Natural killer cell (primary cell): ENCODE measurements at regions not wholly inside any gene's neighbourhood (a gene's known extent, or its start where the extent isn't known, plus 50 kb on each side); places are given as distances from the start of the nearest gene placed in this dataset.

Experiments used
- ATAC-seq, 3 donors: fragments of 150-1000 bp in 2 of 3; fragments of 200-7000 bp in 1 of 3; cut with Tn5 transposase; 1 replicate in 1 of 3; 2 replicates in 2 of 3; pipeline ENCODE4 v1.10.0; 2021; ENCODE audit warnings: mild to moderate bottlenecking in 2 of 3, moderate library complexity in 2 of 3
- DNase-seq, 2 donors: peaks; one replicate each; pipeline versions ENCODE4 v3.0.0 to v3.0.0-alpha.2; 2013 to 2021; ENCODE audit warnings: mixed read lengths in 1 of 2
- H3K27ac ChIP-seq: one replicate; pipeline ENCODE4 v1.5.1; 2013; ENCODE audit warnings: mild to moderate bottlenecking, low read length
- H3K27me3 ChIP-seq: one replicate; pipeline ENCODE4 v1.6.1; 2013; ENCODE audit warnings: low read length; ENCODE audit not compliant: control insufficient read depth, insufficient read depth
- H3K36me3 ChIP-seq: one replicate; pipeline ENCODE4 v1.6.1; 2013; ENCODE audit warnings: low read length; ENCODE audit not compliant: control insufficient read depth, insufficient read depth
- H3K4me1 ChIP-seq: one replicate; pipeline ENCODE4 v1.6.1; 2013; ENCODE audit warnings: low read length; ENCODE audit not compliant: control insufficient read depth, insufficient read depth
- H3K4me3 ChIP-seq: one replicate; pipeline ENCODE4 v1.5.1; 2013; ENCODE audit warnings: low read length
- H3K9me3 ChIP-seq: one replicate; pipeline ENCODE4 v1.6.1; 2013; ENCODE audit warnings: low read length; ENCODE audit not compliant: control insufficient read depth, insufficient read depth
- H3K27ac Mint-ChIP-seq, 2 donors: one replicate each; pipeline ENCODE4 v1.8.0; 2022; ENCODE audit warnings: mild to moderate bottlenecking in 2 of 2, mixed read lengths in 2 of 2, moderate library complexity in 1 of 2
- H3K27me3 Mint-ChIP-seq, 2 donors: one replicate each; pipeline ENCODE4 v1.8.0; 2022; ENCODE audit warnings: low read depth in 2 of 2, mixed read lengths in 2 of 2
- H3K36me3 Mint-ChIP-seq: one replicate; pipeline ENCODE4 v1.8.0; 2022; ENCODE audit warnings: mixed read lengths
- H3K4me1 Mint-ChIP-seq, 2 donors: one replicate each; pipeline ENCODE4 v1.8.0; 2022; ENCODE audit warnings: mixed read lengths in 2 of 2
- H3K4me3 Mint-ChIP-seq: one replicate; pipeline ENCODE4 v1.8.0; 2022; ENCODE audit warnings: mild to moderate bottlenecking, moderate library complexity, mixed read lengths
- H3K9me3 Mint-ChIP-seq, 2 donors: one replicate each; pipeline ENCODE4 v1.8.0; 2022; ENCODE audit warnings: mixed read lengths in 2 of 2
- CTCF ChIP-seq: fragments of 200-600 bp; IDR thresholded peaks from one replicate; pipeline ENCODE4 v1.8.0; 2022; ENCODE audit warnings: antibody characterized with exemption
- WGBS: methylation state at CpG from one replicate; pipeline ENCODE4 v1.1.7; 2013; ENCODE audit warnings: missing lambda C conversion rate; ENCODE audit not compliant: insufficient coverage; 5-methylcytosine and 5-hydroxymethylcytosine counted together
- intact Hi-C: fragments of 100-400 bp; cut with micrococcal nuclease; formaldehyde crosslinking; loops from one replicate; pipeline ENCODE4 v1.14.2; 2022

- Histone ChIP-seq H3K36me3 (no peaks in the 10 kb centered on the region), H3K4me1 (no peaks in the 10 kb centered on the region), H3K9me3 (no peaks in the 10 kb centered on the region), H3K27ac (no peak overlapping the region), H3K4me3 (no peak overlapping the region), H3K27me3 (no peaks in the 10 kb centered on the region)
- DNase-seq (no peak), ATAC-seq (no peak)
- H3K27ac Mint-ChIP-seq = no peak overlapping the region
- H3K4me3 Mint-ChIP-seq = no peak overlapping the region
- peaks cover 5 to 9% of the 10 kb centered on the region in 2 donors for H3K9me3 Mint-ChIP-seq
- H3K4me1 Mint-ChIP-seq = no peaks in the 10 kb centered on the region
- intact Hi-C loops = loop anchor here (2.0 kb wide), 1 partner anchor 63 kb away; no protein-coding TSS in a partner anchor
- no peaks in the 10 kb centered on the region for H3K36me3 Mint-ChIP-seq
- no peaks in the 10 kb centered on the region for H3K27me3 Mint-ChIP-seq
- WGBS = 46% methylated on average over 3 of the region's 3 CpGs
- TF ChIP-seq CTCF = no peak
These were observed 116.2 kb upstream of the LSAMP start for GRCh38 chr3:116561529-116561928.

GRCh38 chr3:116563351-116563750 lies 118.1 kb upstream of the LSAMP start:
- intact Hi-C loops = no loop called here
- no peak overlapping the region for H3K4me3 ChIP-seq
- Mint-ChIP-seq H3K4me3 (no peak overlapping the region), H3K9me3 (peaks cover 9 to 12% of the 10 kb centered on the region in 2 donors), H3K27ac (no peak overlapping the region), H3K4me1 (no peaks in the 10 kb centered on the region), H3K27me3 (no peaks in the 10 kb centered on the region), H3K36me3 (no peaks in the 10 kb centered on the region)
- no peaks in the 10 kb centered on the region for H3K9me3 ChIP-seq
- DNase-seq = no peak
- no CpG with 5 or more reads among the region's 2 CpGs for WGBS
- H3K27ac ChIP-seq = no peak overlapping the region
- H3K27me3 ChIP-seq = no peaks in the 10 kb centered on the region
- no peaks in the 10 kb centered on the region for H3K36me3 ChIP-seq
- H3K4me1 ChIP-seq = no peaks in the 10 kb centered on the region
- no peak for ATAC-seq
- no peak for TF ChIP-seq CTCF

GRCh38 chr3:116566478-116566960 lies 121.2 kb upstream of the LSAMP start:
- no peak overlapping the region for H3K27ac ChIP-seq
- H3K9me3 Mint-ChIP-seq = peaks cover 8 to 11% of the 10 kb centered on the region in 2 donors
- TF ChIP-seq CTCF = no peak
- DNase-seq (no peak), ATAC-seq (no peak)
- intact Hi-C loops = no loop called here
- H3K9me3 ChIP-seq = no peaks in the 10 kb centered on the region
- no peaks in the 10 kb centered on the region for H3K4me1 Mint-ChIP-seq
- no peak overlapping the region for H3K27ac Mint-ChIP-seq
- H3K4me1 ChIP-seq = no peaks in the 10 kb centered on the region
- H3K27me3 Mint-ChIP-seq = no peaks in the 10 kb centered on the region
- no peaks in the 10 kb centered on the region for H3K36me3 Mint-ChIP-seq
- no peaks in the 10 kb centered on the region for H3K27me3 ChIP-seq
- H3K4me3 ChIP-seq = no peak overlapping the region
- no peaks in the 10 kb centered on the region for H3K36me3 ChIP-seq
- no peak overlapping the region for H3K4me3 Mint-ChIP-seq

- DNase-seq (no peak), ATAC-seq (no peak)
- Histone ChIP-seq H3K27me3 (no peaks in the 10 kb centered on the region), H3K9me3 (peaks cover 8% of the 10 kb centered on the region), H3K36me3 (no peaks in the 10 kb centered on the region), H3K4me1 (no peaks in the 10 kb centered on the region), H3K27ac (no peak overlapping the region), H3K4me3 (no peak overlapping the region)
- 50% methylated on average over 1 of the region's 1 CpG for WGBS
- no peak overlapping the region for H3K27ac Mint-ChIP-seq
- H3K36me3 Mint-ChIP-seq = no peaks in the 10 kb centered on the region
- TF ChIP-seq CTCF = no peak
- no peaks in the 10 kb centered on the region for H3K27me3 Mint-ChIP-seq
- no peaks in the 10 kb centered on the region for H3K4me1 Mint-ChIP-seq
- intact Hi-C loops = no loop called here
- no peak overlapping the region for H3K4me3 Mint-ChIP-seq
- peaks cover 13 to 17% of the 10 kb centered on the region in 2 donors for H3K9me3 Mint-ChIP-seq
These were observed 124.3 kb upstream of the LSAMP start for GRCh38 chr3:116569611-116570010.
